Activated CD8-positive, alpha-beta memory T cell treated with anti-CD3 and anti-CD28 coated beads for 4 hours (primary cell): ENCODE measurements at regions not wholly inside any gene's neighbourhood (a gene's known extent, or its start where the extent isn't known, plus 50 kb on each side); places are given as distances from the start of the nearest gene placed in this dataset.
"Not testable (repeated sequence)": the region's sequence is repeated elsewhere in the genome, so short reads cannot be mapped to it uniquely, and the experiment has no call there.

ENCODE experiments used
- DNase-seq, 2 donors: peaks; one replicate each; pipeline ENCODE4 v3.0.0-alpha.2; 2020; ENCODE audit warnings: low read depth in 2 of 2

GRCh38 chr5:158451203-158451992 lies 592.5 kb upstream of the CLINT1 start:
- no peak for DNase-seq

GRCh38 chr5:158450751-158451171 lies 591.8 kb upstream of the CLINT1 start:
- no peak for DNase-seq

GRCh38 chr5:158446761-158447160 lies 587.8 kb upstream of the CLINT1 start:
- DNase-seq = not testable (repeated sequence)

GRCh38 chr5:158439204-158439603 lies 580.3 kb upstream of the CLINT1 start:
- not testable (repeated sequence) for DNase-seq

- DNase-seq = no peak
These were observed 577.5 kb upstream of the CLINT1 start for GRCh38 chr5:158436271-158437065.

- DNase-seq = peak in 1 of 2 donors; percentile 2
These were observed 576.2 kb upstream of the CLINT1 start for GRCh38 chr5:158435161-158435616.

- no peak for DNase-seq
These were observed 575.8 kb upstream of the CLINT1 start for GRCh38 chr5:158434749-158435148.

- no peak for DNase-seq
These were observed 574.7 kb upstream of the CLINT1 start for GRCh38 chr5:158433634-158434033.

- no peak for DNase-seq
These were observed 572.6 kb upstream of the CLINT1 start for GRCh38 chr5:158431369-158432029.

- no peak for DNase-seq
These were observed 571.8 kb upstream of the CLINT1 start for GRCh38 chr5:158430798-158431167.

- DNase-seq = no peak
These were observed 571.3 kb upstream of the CLINT1 start for GRCh38 chr5:158430166-158430797.

- no peak for DNase-seq
These were observed 570.6 kb upstream of the CLINT1 start for GRCh38 chr5:158429564-158429963.

GRCh38 chr5:158423623-158424200 lies 564.8 kb upstream of the CLINT1 start:
- no peak for DNase-seq

- no peak for DNase-seq
These were observed 563.9 kb upstream of the CLINT1 start for GRCh38 chr5:158422653-158423515.

- no peak for DNase-seq
These were observed 562.4 kb upstream of the CLINT1 start for GRCh38 chr5:158421319-158421718.

GRCh38 chr5:158419186-158419585 lies 560.2 kb upstream of the CLINT1 start:
- no peak for DNase-seq

GRCh38 chr5:158414780-158415179 lies 555.8 kb upstream of the CLINT1 start:
- no peak for DNase-seq

- no peak for DNase-seq
These were observed 555.4 kb upstream of the CLINT1 start for GRCh38 chr5:158414333-158414762.

GRCh38 chr5:158413122-158413680 lies 554.3 kb upstream of the CLINT1 start:
- no peak for DNase-seq

- no peak for DNase-seq
These were observed 552.0 kb upstream of the CLINT1 start for GRCh38 chr5:158410976-158411375.
